Gastrocnemius medialis (tissue), 4 donors: ENCODE measurements at regions not wholly inside any gene's neighbourhood (a gene's known extent, or its start where the extent isn't known, plus 50 kb on each side); places are given as distances from the start of the nearest gene placed in this dataset.

Experiments
- ATAC-seq, 2 donors: fragments of 150-250 bp; one replicate each; pipeline ENCODE4 v1.9.1; 2016
- DNase-seq, 2 donors: peaks; one replicate each; pipeline ENCODE4 v3.0.0-alpha.2; 2019
- H3K27ac ChIP-seq, 4 donors: fragments of 200-600 bp; sonication (generic); 1 replicate in 1 of 4; 2 replicates in 3 of 4; pipeline ENCODE4 v1.5.1; 2016 to 2018; ENCODE audit warnings: mild to moderate bottlenecking in 2 of 4, moderate library complexity in 1 of 4
- H3K27me3 ChIP-seq, 3 donors: fragments of 200-600 bp; sonication (generic) in 2 of 3; 1 replicate in 1 of 3; 2 replicates in 2 of 3; pipeline versions ENCODE4 v1.5.1 to v1.6.0; 2016 to 2019; ENCODE audit warnings: mild to moderate bottlenecking in 1 of 3, moderate library complexity in 1 of 3
- H3K36me3 ChIP-seq, 2 donors: fragments of 200-600 bp; sonication (generic) in 1 of 2; one replicate each; pipeline ENCODE4 v1.5.1; 2017 to 2018
- H3K4me1 ChIP-seq, 2 donors: fragments of 200-600 bp; sonication (generic) in 1 of 2; one replicate each; pipeline ENCODE4 v1.5.1; 2016 to 2017; ENCODE audit warnings: mild to moderate bottlenecking in 2 of 2
- H3K4me3 ChIP-seq, 4 donors: fragments of 200-600 bp; sonication (generic) in 3 of 4; 1 replicate in 1 of 4; 2 replicates in 3 of 4; pipeline ENCODE4 v1.5.1; 2016 to 2019; ENCODE audit warnings: mild to moderate bottlenecking in 2 of 4
- H3K9me3 ChIP-seq, 3 donors: fragments of 200-600 bp; sonication (generic) in 2 of 3; 1 replicate in 1 of 3; 2 replicates in 2 of 3; pipeline ENCODE4 v1.5.1; 2016 to 2019
- CTCF ChIP-seq, 5 experiments: fragments of 450-650 bp in 3 of 5; fragments of 200-600 bp in 2 of 5; sonication (generic) in 2 of 5; IDR thresholded peaks in 4 of 5; conservative IDR thresholded peaks in 1 of 5; 1 replicate in 4 of 5; 2 replicates in 1 of 5; pipeline ENCODE4 v1.5.1; 2016 to 2019; ENCODE audit warnings: antibody characterized with exemption in 5 of 5, mild to moderate bottlenecking in 3 of 5, moderate library complexity in 3 of 5
- POLR2A ChIP-seq, 2 donors: fragments of 450-650 bp; IDR thresholded peaks; one replicate each; pipeline ENCODE4 v1.6.1; 2017; ENCODE audit warnings: antibody characterized with exemption in 2 of 2, mild to moderate bottlenecking in 2 of 2, moderate library complexity in 2 of 2
- in situ Hi-C, 4 donors: fragments of 200-750 bp; cut with MboI; loops; one replicate each; pipeline versions ENCODE4 v1.15.0 to v1.8.0; 2017; ENCODE audit warnings: low sequenced_read_pairs in 4 of 4
- intact Hi-C: fragments of 100-400 bp; cut with DNase I; formaldehyde crosslinking; loops from one replicate; pipeline ENCODE4 v1.15.1; 2023; ENCODE audit warnings: low total_unique reads

DNA sequence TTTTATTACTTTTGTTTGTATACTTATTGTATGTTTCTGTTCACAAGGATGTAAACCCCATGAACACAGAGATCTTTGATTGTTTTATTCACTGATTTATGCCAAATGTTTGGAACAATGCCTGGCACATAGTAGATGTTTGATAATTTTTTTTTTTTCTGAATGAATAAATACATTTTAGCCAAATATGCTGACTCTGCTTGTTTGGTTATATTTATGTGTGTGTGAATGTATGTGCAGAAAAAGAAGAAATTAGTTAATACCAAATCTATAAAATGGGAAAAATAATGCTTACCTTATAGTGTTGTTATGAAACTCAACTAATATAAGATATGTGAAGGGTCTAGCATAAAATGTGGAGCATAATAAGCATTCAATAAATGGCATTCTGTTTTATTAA, 203.9 kb downstream of the MDFIC start:
- ATAC-seq = no peak
- no peak for DNase-seq
- intact Hi-C loops = no loop called here

GRCh38 chr7:115125312-115125711, 203.4 kb downstream of the MDFIC start:
- TF ChIP-seq POLR2A (IDR thresholded peaks at IDR 0.05) (no peak), CTCF (IDR thresholded peaks at IDR 0.05 in 4 of 5, conservative IDR thresholded peaks at IDR 0.05 in 1 of 5) (no peak)
- intact Hi-C loops = no loop called here
- Histone ChIP-seq H3K4me1 (no peaks in the 10 kb centered on the region), H3K27ac (no peak overlapping the region), H3K4me3 (no peak overlapping the region), H3K27me3 (no peaks in the 10 kb centered on the region), H3K36me3 (no peaks in the 10 kb centered on the region), H3K9me3 (no peaks in the 10 kb centered on the region)
- ATAC-seq = no peak
- in situ Hi-C loops = no loop called here
- DNase-seq = no peak

More for the DNA sequence above, 203.9 kb downstream of the MDFIC start:
- H3K9me3 ChIP-seq = no peaks in the 10 kb centered on the region
- no peaks in the 10 kb centered on the region for H3K4me1 ChIP-seq
- H3K4me3 ChIP-seq = no peak overlapping the region
- in situ Hi-C loops = no loop called here
- H3K27me3 ChIP-seq = no peaks in the 10 kb centered on the region
- TF ChIP-seq CTCF (IDR thresholded peaks at IDR 0.05 in 4 of 5, conservative IDR thresholded peaks at IDR 0.05 in 1 of 5) (no peak), POLR2A (IDR thresholded peaks at IDR 0.05) (no peak)
- H3K36me3 ChIP-seq = no peaks in the 10 kb centered on the region
- H3K27ac ChIP-seq = no peak overlapping the region

DNA sequence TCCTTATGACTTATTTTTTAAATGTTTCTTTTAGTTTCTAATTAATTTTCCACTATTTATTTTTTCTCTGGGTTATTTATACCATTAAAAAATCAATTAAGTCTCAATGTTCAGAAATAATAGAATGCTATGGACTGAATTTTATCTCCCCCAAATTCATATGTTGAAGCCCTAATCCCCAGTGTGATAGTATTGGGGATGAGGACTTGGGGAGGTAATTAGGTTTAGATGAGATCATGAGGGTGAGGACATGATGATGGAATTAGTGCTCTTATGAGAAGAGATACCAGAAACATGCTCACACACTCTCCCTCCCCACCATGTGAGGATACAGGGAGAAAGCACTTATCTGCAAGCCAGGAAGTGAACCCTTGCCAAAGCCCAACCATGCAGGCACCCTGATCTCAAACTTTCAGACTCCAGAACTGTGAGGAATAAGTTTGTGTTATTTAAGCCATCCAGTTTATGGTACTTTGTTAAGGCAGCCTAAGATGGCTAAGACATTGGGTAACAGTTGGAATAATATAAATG, 202.6 kb downstream of the MDFIC start:
- in situ Hi-C loops = no loop called here
- Histone ChIP-seq H3K9me3 (no peaks in the 10 kb centered on the region), H3K4me3 (no peak overlapping the region), H3K4me1 (no peaks in the 10 kb centered on the region), H3K36me3 (no peaks in the 10 kb centered on the region), H3K27me3 (no peaks in the 10 kb centered on the region), H3K27ac (no peak overlapping the region)
- DNase-seq (no peak), ATAC-seq (no peak)
- TF ChIP-seq POLR2A (IDR thresholded peaks at IDR 0.05) = no peak
- TF ChIP-seq CTCF (IDR thresholded peaks at IDR 0.05 in 4 of 5, conservative IDR thresholded peaks at IDR 0.05 in 1 of 5) = no peak
- intact Hi-C loops = no loop called here

- ATAC-seq = no peak
- H3K4me1 ChIP-seq = no peaks in the 10 kb centered on the region
- TF ChIP-seq POLR2A (IDR thresholded peaks at IDR 0.05) (no peak), CTCF (IDR thresholded peaks at IDR 0.05 in 4 of 5, conservative IDR thresholded peaks at IDR 0.05 in 1 of 5) (no peak)
- H3K36me3 ChIP-seq = no peaks in the 10 kb centered on the region
- in situ Hi-C loops = no loop called here
- intact Hi-C loops = no loop called here
- H3K4me3 ChIP-seq = no peak overlapping the region
- no peaks in the 10 kb centered on the region for H3K9me3 ChIP-seq
- no peaks in the 10 kb centered on the region for H3K27me3 ChIP-seq
- no peak overlapping the region for H3K27ac ChIP-seq
- no peak for DNase-seq
Observed at GRCh38 chr7:115123441-115123840, 201.5 kb downstream of the MDFIC start.

- ATAC-seq (no peak), DNase-seq (no peak)
- TF ChIP-seq POLR2A (IDR thresholded peaks at IDR 0.05) (no peak), CTCF (IDR thresholded peaks at IDR 0.05 in 4 of 5, conservative IDR thresholded peaks at IDR 0.05 in 1 of 5) (no peak)
- intact Hi-C loops = no loop called here
- H3K36me3 ChIP-seq = no peaks in the 10 kb centered on the region
- in situ Hi-C loops = no loop called here
- no peaks in the 10 kb centered on the region for H3K9me3 ChIP-seq
- no peak overlapping the region for H3K4me3 ChIP-seq
- H3K27ac ChIP-seq = no peak overlapping the region
- H3K27me3 ChIP-seq = no peaks in the 10 kb centered on the region
- H3K4me1 ChIP-seq = no peaks in the 10 kb centered on the region
Observed at GRCh38 chr7:115122388-115122787, 200.5 kb downstream of the MDFIC start.
